K562 (cell line): ENCODE measurements at regions not wholly inside any gene's neighbourhood (a gene's known extent, or its start where the extent isn't known, plus 50 kb on each side); places are given as distances from the start of the nearest gene placed in this dataset.

Experiments used
- ATAC-seq: fragments of 200-7000 bp; cut with Tn5 transposase; 3 replicates; pipeline ENCODE4 v1.9.1; 2020; ENCODE audit warnings: moderate library complexity
- BruUV-seq: library from RNA; stranded (reverse); fragments of 400-500 nt; replicated peaks from 2 replicates; lab custom pipeline; 2021; lab: Mats Ljungman, UMichigan
- CTCF ChIA-PET: fragments of 300-600 bp; formaldehyde crosslinking; extraction: SDS; loops from one replicate; lab custom pipeline; 2021; ENCODE audit warnings: low intra/inter-chr PET ratio; lab: Yijun Ruan, JAX
- POLR2A ChIA-PET: fragments of 300-600, 350-650 bp; sonication (Branson Sonifier 250); formaldehyde crosslinking; extraction: SDS; loops from one replicate; lab custom pipeline; 2021; ENCODE audit warnings: antibody characterized with exemption, inconsistent platforms; lab: Yijun Ruan, JAX
- DNase-seq, 4 experiments: peaks; one replicate each; pipeline versions ENCODE4 v3.0.0 to v3.0.0-alpha.2; 2011 to 2018; ENCODE audit warnings: low spot score in 3 of 4, mixed read lengths in 3 of 4; ENCODE audit errors: extremely low read depth in 1 of 4
- FAIRE-seq: peaks from 2 replicates; lab custom pipeline; 2011; peaks lifted over from hg19 to GRCh38; lab: Jason Lieb, UNC
- H2AFZ ChIP-seq: 2 replicates; pipeline ENCODE4 v1.6.0; 2011; ENCODE audit warnings: low read depth, low read length, control low read depth, inconsistent platforms
- H3K27ac ChIP-seq: fragments of 200-600 bp; 3 replicates; pipeline ENCODE4 v1.8.0; 2011; ENCODE audit warnings: low read depth, mild to moderate bottlenecking, control low read depth, inconsistent platforms, low read length, moderate library complexity, mixed read lengths; ENCODE audit errors: extremely low read depth
- H3K27me3 ChIP-seq, 2 experiments: fragments of 300-600 bp in 1 of 2; 2 replicates in 1 of 2; 3 replicates in 1 of 2; pipeline versions ENCODE4 v1.6.0 to v1.8.0; 2011; ENCODE audit warnings: inconsistent platforms in 2 of 2, low read length in 2 of 2, mild to moderate bottlenecking in 1 of 2, mixed read lengths in 1 of 2, moderate library complexity in 1 of 2; ENCODE audit not compliant: control insufficient read depth in 2 of 2, insufficient read depth in 2 of 2
- H3K36me3 ChIP-seq: fragments of 300-600 bp; 3 replicates; pipeline ENCODE4 v1.8.0; 2011; ENCODE audit warnings: mild to moderate bottlenecking, low read length, inconsistent platforms; ENCODE audit not compliant: control insufficient read depth, insufficient read depth
- H3K4me1 ChIP-seq, 2 experiments: fragments of 200-600 bp in 1 of 2; replicated peaks in 1 of 2; 2 replicates in 1 of 2; 3 replicates in 1 of 2; pipeline versions ENCODE4 v1.5.1 to v1.8.0; 2011; ENCODE audit warnings: inconsistent platforms in 2 of 2, low read length in 2 of 2, mild to moderate bottlenecking in 1 of 2, mixed read lengths in 1 of 2, moderate library complexity in 1 of 2; ENCODE audit not compliant: control insufficient read depth in 2 of 2, insufficient read depth in 2 of 2
- H3K4me2 ChIP-seq: 2 replicates; pipeline ENCODE4 v1.6.1; 2011; ENCODE audit warnings: low read length, control low read depth, inconsistent platforms, mixed read lengths; ENCODE audit not compliant: insufficient read depth
- H3K4me3 ChIP-seq: fragments of 200-600 bp; sonication (generic), shearing (Covaris generic); 2 replicates; pipeline ENCODE4 v1.5.1; 2016; ENCODE audit warnings: control low read depth, inconsistent platforms
- H3K79me2 ChIP-seq: fragments of 200-600 bp; 3 replicates; pipeline ENCODE4 v1.8.0; 2011; ENCODE audit warnings: low read length, inconsistent platforms; ENCODE audit not compliant: control insufficient read depth, insufficient read depth
- H3K9ac ChIP-seq, 2 experiments: 2 replicates each; pipeline versions ENCODE4 v1.6.0 to v1.6.1; 2011; ENCODE audit warnings: low read depth in 2 of 2, low read length in 2 of 2, control low read depth in 1 of 2, inconsistent platforms in 1 of 2, mild to moderate bottlenecking in 1 of 2, mixed read lengths in 1 of 2; ENCODE audit not compliant: insufficient read depth in 1 of 2
- H3K9me1 ChIP-seq: one replicate; pipeline ENCODE4 v1.6.0; 2011; ENCODE audit warnings: inconsistent platforms, mild to moderate bottlenecking, low read length, moderate library complexity; ENCODE audit not compliant: control insufficient read depth, insufficient read depth
- H3K9me3 ChIP-seq: replicated peaks from 2 replicates; pipeline ENCODE4 v1.5.1; 2011; ENCODE audit warnings: low read depth, low read length, inconsistent platforms; ENCODE audit not compliant: control insufficient read depth, insufficient read depth
- H4K20me1 ChIP-seq: replicated peaks from 2 replicates; pipeline ENCODE4 v1.6.1; 2011; ENCODE audit warnings: low read length, inconsistent platforms, mixed read lengths; ENCODE audit not compliant: control insufficient read depth, insufficient read depth
- C11orf30 ChIP-seq: fragments of 450-650 bp; IDR thresholded peaks from 2 replicates; pipeline ENCODE4 v1.6.1; 2016; ENCODE audit warnings: low read depth, mild to moderate bottlenecking
- CBFA2T3 ChIP-seq: fragments of 450-650 bp; IDR thresholded peaks from 2 replicates; pipeline ENCODE4 v1.6.1; 2017
- DIDO1 ChIP-seq: fragments of 450-650 bp; IDR thresholded peaks from 2 replicates; pipeline ENCODE4 v1.6.1; 2016; ENCODE audit warnings: low read depth, missing biosample characterization, missing genetic modification characterization
- E2F8 ChIP-seq: fragments of 450-650 bp; IDR thresholded peaks from 2 replicates; pipeline ENCODE4 v1.7.1; 2018; ENCODE audit warnings: mild to moderate bottlenecking, low read depth; ENCODE audit not compliant: partially characterized antibody
- EP300 ChIP-seq: IDR thresholded peaks from 2 replicates; pipeline ENCODE4 v1.6.1; 2012; ENCODE audit warnings: low read length, improper control_type of control experiment
- HDAC1 ChIP-seq, 2 experiments: fragments of 450-650 bp; IDR thresholded peaks; 2 replicates each; pipeline ENCODE4 v1.6.1; 2016 to 2017; ENCODE audit warnings: inconsistent platforms in 1 of 2, mild to moderate bottlenecking in 1 of 2, moderate library complexity in 1 of 2
- MNT ChIP-seq, 2 experiments: fragments of 450-650 bp; conservative IDR thresholded peaks; 2 replicates each; pipeline ENCODE4 v1.6.1; 2017; ENCODE audit warnings: mild to moderate bottlenecking in 2 of 2, moderate library complexity in 2 of 2
- MTA2 ChIP-seq: fragments of 450-650 bp; IDR thresholded peaks from 2 replicates; pipeline ENCODE4 v1.6.1; 2016; ENCODE audit warnings: low read depth
- NCOA2 ChIP-seq, 2 experiments: fragments of 450-650 bp; IDR thresholded peaks; 2 replicates each; pipeline ENCODE4 v1.6.1; 2018; ENCODE audit warnings: mild to moderate bottlenecking in 2 of 2, moderate library complexity in 1 of 2; ENCODE audit not compliant: partially characterized antibody in 2 of 2
- PBX2 ChIP-seq, 2 experiments: IDR thresholded peaks in 1 of 2; conservative IDR thresholded peaks in 1 of 2; 2 replicates each; pipeline ENCODE4 v1.6.1; 2016; ENCODE audit warnings: low read depth in 2 of 2, mild to moderate bottlenecking in 1 of 2, missing compliant biosample characterization in 1 of 2, missing genetic modification characterization in 1 of 2, moderate library complexity in 1 of 2
- POLR2A ChIP-seq: fragments of 450-650 bp; conservative IDR thresholded peaks from 2 replicates; pipeline ENCODE4 v1.6.1; 2016
- RNF2 ChIP-seq: sonication (generic); IDR thresholded peaks from 2 replicates; pipeline ENCODE4 v1.6.1; 2016
- SOX6 ChIP-seq: fragments of 450-650 bp; IDR thresholded peaks from 2 replicates; pipeline ENCODE4 v1.6.1; 2014; ENCODE audit warnings: mild to moderate bottlenecking
- ZFP1 ChIP-seq: fragments of 450-650 bp; formaldehyde crosslinking; IDR thresholded peaks from 2 replicates; pipeline ENCODE4 v1.4.0; 2020; ENCODE audit warnings: mild to moderate bottlenecking, mixed read lengths
- ZNF3 ChIP-seq: fragments of 250-450 bp; sonication (Bioruptor Pico); IDR thresholded peaks from 2 replicates; pipeline ENCODE4 v1.5.0; 2021; ENCODE audit warnings: mild to moderate bottlenecking, moderate library complexity
- ZNF586 ChIP-seq: fragments of 450-650 bp; formaldehyde crosslinking; conservative IDR thresholded peaks from 2 replicates; pipeline ENCODE4 v1.4.0; 2020; ENCODE audit warnings: mild to moderate bottlenecking, moderate library complexity
- WGBS: fragments of 100-300 bp; shearing (Covaris generic); methylation state at CpG from one replicate; pipeline ENCODE4 v1.1.6; 2016; ENCODE audit warnings: low coverage, mixed read lengths; ENCODE audit not compliant: insufficient coverage; ENCODE audit errors: missing lambda C conversion rate; 5-methylcytosine and 5-hydroxymethylcytosine counted together
- in situ Hi-C: fragments of 300-500 bp; cut with MboI; formaldehyde crosslinking; loops from 4 replicates; pipeline ENCODE4 v1.15.0; 2018; ENCODE audit warnings: inconsistent platforms, mixed read lengths
- intact Hi-C: fragments of 100-400 bp; cut with micrococcal nuclease; formaldehyde crosslinking; loops from 2 replicates; pipeline ENCODE4 v1.14.2; 2022

GRCh38 chr18:73952296-73952946 is 195.2 kb downstream of the FBXO15 start:
- no peaks in the 10 kb centered on the region for H3K9me1 ChIP-seq
- H4K20me1 ChIP-seq: no peaks in the 10 kb centered on the region
- 2% methylated on average over 7 of the region's 7 CpGs for WGBS
- in situ Hi-C loops (no loop called here), intact Hi-C loops (no loop called here)
- POLR2A ChIA-PET: no interaction called here
- H3K9ac ChIP-seq: no peak overlapping the region
- H3K27me3 ChIP-seq: no peaks in the 10 kb centered on the region
- CTCF ChIA-PET: no interaction called here
- no peak overlapping the region for H3K4me2 ChIP-seq
- no TSS peak for BruUV-seq
- DNase-seq (no peak), FAIRE-seq (no peak), ATAC-seq (no peak)
- H3K4me3 ChIP-seq: no peak overlapping the region
- no peaks in the 10 kb centered on the region for H3K79me2 ChIP-seq
- no peaks in the 10 kb centered on the region for H3K9me3 ChIP-seq
- no peaks in the 10 kb centered on the region for H3K4me1 ChIP-seq
- H3K27ac ChIP-seq: no peak overlapping the region
- no peak overlapping the region for H2AFZ ChIP-seq
- no peaks in the 10 kb centered on the region for H3K36me3 ChIP-seq
- TF ChIP-seq EP300 (no peak), ZNF586 (CRISPR knock-in tag) (no peak), MTA2 (no peak), CBFA2T3 (no peak), RNF2 (no peak), ZFP1 (CRISPR knock-in tag) (no peak), MNT (conservative IDR thresholded peaks at IDR 0.05) (no peak), ZNF3 (no peak), HDAC1 (IDR thresholded peaks at IDR 0.05) (no peak), NCOA2 (IDR thresholded peaks at IDR 0.05; ENCODE audit: partially characterized antibody in 2 of 2) (no peak), SOX6 (no peak), E2F8 (no peak), POLR2A (no peak), DIDO1 (tag) (no peak), PBX2 (CRISPR knock-in tag; IDR thresholded peaks at IDR 0.05; ENCODE audit: low read depth) (no peak), PBX2 (tag; conservative IDR thresholded peaks at IDR 0.05; ENCODE audit: low read depth) (no peak), C11orf30 (no peak)
